HL-60 (cell line): ENCODE measurements at regions not wholly inside any gene's neighbourhood (a gene's known extent, or its start where the extent isn't known, plus 50 kb on each side); places are given as distances from the start of the nearest gene placed in this dataset.

Experiments
- DNase-seq, 2 experiments: peaks; one replicate each; pipeline ENCODE4 v3.0.0-alpha.2; 2010 to 2020; ENCODE audit warnings: low read depth in 1 of 2, low spot score in 1 of 2
- H3K27ac ChIP-seq: fragments of 250-450 bp; sonication (Bioruptor Pico); replicated peaks from 2 replicates; pipeline ENCODE4 v1.5.1; 2020; ENCODE audit warnings: mild to moderate bottlenecking, moderate library complexity
- H3K27me3 ChIP-seq: fragments of 250-450 bp; sonication (Bioruptor Pico); 2 replicates; pipeline ENCODE4 v1.5.1; 2021; ENCODE audit warnings: mild to moderate bottlenecking, moderate library complexity; ENCODE audit not compliant: insufficient read depth, poor library complexity, severe bottlenecking
- H3K4me3 ChIP-seq: replicated peaks from 2 replicates; pipeline ENCODE4 v1.5.1; 2011; ENCODE audit warnings: mild to moderate bottlenecking, control low read depth, low read length; ENCODE audit not compliant: insufficient read depth
- GABPA ChIP-seq: IDR thresholded peaks from 2 replicates; pipeline ENCODE4 v1.6.1; 2012; ENCODE audit warnings: low read depth
- POLR2AphosphoS5 ChIP-seq: IDR thresholded peaks from 2 replicates; pipeline ENCODE4 v1.6.1; 2012; ENCODE audit warnings: low read depth
- SPI1 ChIP-seq: IDR thresholded peaks from 2 replicates; pipeline ENCODE4 v1.6.1; 2012; ENCODE audit warnings: low read depth, mild to moderate bottlenecking, borderline replicate concordance
- TF ChIP-seq, protein P1 (sequence below): IDR thresholded peaks from one replicate; pipeline ENCODE4 v1.5.1; 2011; ENCODE audit warnings: low read length, control low read depth, inconsistent platforms; ENCODE audit not compliant: insufficient read depth
- TF ChIP-seq, protein P2 (sequence below): IDR thresholded peaks from 2 replicates; pipeline ENCODE4 v1.6.1; 2012; ENCODE audit warnings: low read depth; ENCODE audit not compliant: insufficient replicate concordance

DNA sequence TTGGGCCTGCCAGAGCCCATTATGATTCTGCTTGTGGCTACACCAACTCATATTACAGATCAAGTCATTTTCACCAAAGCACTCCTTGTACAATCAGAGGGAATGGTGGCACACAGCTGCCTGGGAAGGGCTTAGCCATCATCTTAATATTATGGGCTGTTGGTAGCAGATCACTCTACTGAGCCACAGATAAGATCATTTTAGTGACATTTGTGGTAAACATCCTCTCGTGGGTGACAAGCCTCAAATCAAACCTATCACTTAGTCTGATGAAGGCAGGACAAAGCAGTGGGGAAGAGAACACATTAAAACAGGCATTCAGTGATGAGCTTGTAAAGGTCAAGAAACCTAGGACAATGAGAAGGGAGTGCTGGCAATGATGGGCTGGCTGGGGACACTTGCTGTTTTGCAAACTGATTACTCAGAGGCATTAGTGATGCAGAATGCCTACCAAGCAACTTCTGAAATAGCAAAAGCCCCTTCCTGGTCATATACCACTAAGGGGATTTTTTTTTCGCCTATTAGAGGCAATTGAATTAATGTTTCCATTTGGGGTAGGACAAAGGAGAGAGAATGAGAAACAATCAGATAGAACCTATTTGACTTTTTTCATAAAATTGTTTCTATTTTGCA lies 137.5 kb upstream of the WDR11 start:
- H3K27me3 ChIP-seq = no peaks in the 10 kb centered on the region
- TF ChIP-seq GABPA (no peak), SPI1 (no peak), POLR2AphosphoS5 (no peak)
- TF ChIP-seq, protein P1, sequence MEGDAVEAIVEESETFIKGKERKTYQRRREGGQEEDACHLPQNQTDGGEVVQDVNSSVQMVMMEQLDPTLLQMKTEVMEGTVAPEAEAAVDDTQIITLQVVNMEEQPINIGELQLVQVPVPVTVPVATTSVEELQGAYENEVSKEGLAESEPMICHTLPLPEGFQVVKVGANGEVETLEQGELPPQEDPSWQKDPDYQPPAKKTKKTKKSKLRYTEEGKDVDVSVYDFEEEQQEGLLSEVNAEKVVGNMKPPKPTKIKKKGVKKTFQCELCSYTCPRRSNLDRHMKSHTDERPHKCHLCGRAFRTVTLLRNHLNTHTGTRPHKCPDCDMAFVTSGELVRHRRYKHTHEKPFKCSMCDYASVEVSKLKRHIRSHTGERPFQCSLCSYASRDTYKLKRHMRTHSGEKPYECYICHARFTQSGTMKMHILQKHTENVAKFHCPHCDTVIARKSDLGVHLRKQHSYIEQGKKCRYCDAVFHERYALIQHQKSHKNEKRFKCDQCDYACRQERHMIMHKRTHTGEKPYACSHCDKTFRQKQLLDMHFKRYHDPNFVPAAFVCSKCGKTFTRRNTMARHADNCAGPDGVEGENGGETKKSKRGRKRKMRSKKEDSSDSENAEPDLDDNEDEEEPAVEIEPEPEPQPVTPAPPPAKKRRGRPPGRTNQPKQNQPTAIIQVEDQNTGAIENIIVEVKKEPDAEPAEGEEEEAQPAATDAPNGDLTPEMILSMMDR = no peak
- TF ChIP-seq, protein P2, sequence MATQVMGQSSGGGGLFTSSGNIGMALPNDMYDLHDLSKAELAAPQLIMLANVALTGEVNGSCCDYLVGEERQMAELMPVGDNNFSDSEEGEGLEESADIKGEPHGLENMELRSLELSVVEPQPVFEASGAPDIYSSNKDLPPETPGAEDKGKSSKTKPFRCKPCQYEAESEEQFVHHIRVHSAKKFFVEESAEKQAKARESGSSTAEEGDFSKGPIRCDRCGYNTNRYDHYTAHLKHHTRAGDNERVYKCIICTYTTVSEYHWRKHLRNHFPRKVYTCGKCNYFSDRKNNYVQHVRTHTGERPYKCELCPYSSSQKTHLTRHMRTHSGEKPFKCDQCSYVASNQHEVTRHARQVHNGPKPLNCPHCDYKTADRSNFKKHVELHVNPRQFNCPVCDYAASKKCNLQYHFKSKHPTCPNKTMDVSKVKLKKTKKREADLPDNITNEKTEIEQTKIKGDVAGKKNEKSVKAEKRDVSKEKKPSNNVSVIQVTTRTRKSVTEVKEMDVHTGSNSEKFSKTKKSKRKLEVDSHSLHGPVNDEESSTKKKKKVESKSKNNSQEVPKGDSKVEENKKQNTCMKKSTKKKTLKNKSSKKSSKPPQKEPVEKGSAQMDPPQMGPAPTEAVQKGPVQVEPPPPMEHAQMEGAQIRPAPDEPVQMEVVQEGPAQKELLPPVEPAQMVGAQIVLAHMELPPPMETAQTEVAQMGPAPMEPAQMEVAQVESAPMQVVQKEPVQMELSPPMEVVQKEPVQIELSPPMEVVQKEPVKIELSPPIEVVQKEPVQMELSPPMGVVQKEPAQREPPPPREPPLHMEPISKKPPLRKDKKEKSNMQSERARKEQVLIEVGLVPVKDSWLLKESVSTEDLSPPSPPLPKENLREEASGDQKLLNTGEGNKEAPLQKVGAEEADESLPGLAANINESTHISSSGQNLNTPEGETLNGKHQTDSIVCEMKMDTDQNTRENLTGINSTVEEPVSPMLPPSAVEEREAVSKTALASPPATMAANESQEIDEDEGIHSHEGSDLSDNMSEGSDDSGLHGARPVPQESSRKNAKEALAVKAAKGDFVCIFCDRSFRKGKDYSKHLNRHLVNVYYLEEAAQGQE = no peak
- no peak overlapping the region for H3K27ac ChIP-seq
- DNase-seq = no peak
- H3K4me3 ChIP-seq = no peak overlapping the region

DNA sequence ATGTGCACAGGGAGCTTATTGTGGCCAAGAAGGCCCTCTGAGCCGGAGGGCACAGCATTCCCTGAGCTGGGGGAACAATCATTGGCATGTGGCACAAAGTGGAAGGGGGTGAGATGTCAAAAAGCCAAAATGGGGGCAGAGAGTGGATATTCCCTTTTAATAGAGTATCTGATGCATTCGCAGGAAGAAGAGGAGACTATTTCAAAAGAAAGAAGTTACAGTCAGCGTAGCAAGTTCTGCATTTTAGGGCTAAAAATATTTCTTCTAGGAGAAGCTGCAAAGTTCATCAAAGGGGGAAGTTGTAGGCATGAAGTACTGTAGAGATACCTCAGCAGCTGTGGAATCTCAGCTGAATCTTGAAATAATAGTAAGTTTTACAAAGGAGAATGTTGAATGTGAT lies 136.0 kb upstream of the WDR11 start:
- Histone ChIP-seq H3K4me3 (no peak overlapping the region), H3K27ac (no peak overlapping the region), H3K27me3 (no peaks in the 10 kb centered on the region)
- DNase-seq = peak in 1 of 2 experiments; percentile 39
- TF ChIP-seq, protein P1 = no peak
- TF ChIP-seq, protein P2 = no peak
- no peak for TF ChIP-seq SPI1
- TF ChIP-seq POLR2AphosphoS5 = no peak
- TF ChIP-seq GABPA = no peak

DNA sequence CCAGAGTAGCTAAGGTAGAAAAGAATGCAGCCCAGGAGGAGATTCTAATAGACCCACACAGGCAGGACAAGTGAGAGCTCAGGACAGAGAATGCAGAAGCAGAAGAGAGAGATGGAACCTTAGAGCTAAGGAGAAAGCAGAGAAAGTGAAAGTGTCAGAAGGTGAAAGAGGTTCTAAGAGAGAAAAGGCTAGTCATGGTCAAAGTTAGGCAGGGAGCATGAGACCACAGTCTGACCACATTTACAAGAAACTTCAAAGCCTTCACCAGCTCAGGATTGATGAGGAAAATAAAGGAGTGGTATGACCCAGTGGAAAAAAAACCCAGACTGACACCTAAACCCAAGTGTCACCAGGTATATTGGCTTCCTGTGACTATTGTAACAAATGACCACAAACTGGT lies 131.8 kb upstream of the WDR11 start:
- no peaks in the 10 kb centered on the region for H3K27me3 ChIP-seq
- DNase-seq = no peak
- TF ChIP-seq, protein P2 = no peak
- TF ChIP-seq, protein P1 = no peak
- TF ChIP-seq POLR2AphosphoS5 (no peak), GABPA (no peak), SPI1 (no peak)
- H3K27ac ChIP-seq = no peak overlapping the region
- no peak overlapping the region for H3K4me3 ChIP-seq
